ENCODE measurements at regions not wholly inside any gene's neighbourhood (a gene's known extent, or its start where the extent isn't known, plus 50 kb on each side); places are given as distances from the start of the nearest gene placed in this dataset.

- TF ChIP-seq, protein P1, sequence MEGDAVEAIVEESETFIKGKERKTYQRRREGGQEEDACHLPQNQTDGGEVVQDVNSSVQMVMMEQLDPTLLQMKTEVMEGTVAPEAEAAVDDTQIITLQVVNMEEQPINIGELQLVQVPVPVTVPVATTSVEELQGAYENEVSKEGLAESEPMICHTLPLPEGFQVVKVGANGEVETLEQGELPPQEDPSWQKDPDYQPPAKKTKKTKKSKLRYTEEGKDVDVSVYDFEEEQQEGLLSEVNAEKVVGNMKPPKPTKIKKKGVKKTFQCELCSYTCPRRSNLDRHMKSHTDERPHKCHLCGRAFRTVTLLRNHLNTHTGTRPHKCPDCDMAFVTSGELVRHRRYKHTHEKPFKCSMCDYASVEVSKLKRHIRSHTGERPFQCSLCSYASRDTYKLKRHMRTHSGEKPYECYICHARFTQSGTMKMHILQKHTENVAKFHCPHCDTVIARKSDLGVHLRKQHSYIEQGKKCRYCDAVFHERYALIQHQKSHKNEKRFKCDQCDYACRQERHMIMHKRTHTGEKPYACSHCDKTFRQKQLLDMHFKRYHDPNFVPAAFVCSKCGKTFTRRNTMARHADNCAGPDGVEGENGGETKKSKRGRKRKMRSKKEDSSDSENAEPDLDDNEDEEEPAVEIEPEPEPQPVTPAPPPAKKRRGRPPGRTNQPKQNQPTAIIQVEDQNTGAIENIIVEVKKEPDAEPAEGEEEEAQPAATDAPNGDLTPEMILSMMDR (IDR thresholded peaks at IDR 0.05; ENCODE audit: poor library complexity), result no peak
- no peak for TF ChIP-seq EZH2 (IDR thresholded peaks at IDR 0.05; ENCODE audit: borderline replicate concordance)
These were observed 194.2 kb downstream of the NSG2 start for GRCh38 chr5:174239718-174240117.
